Neural cell (in vitro differentiated cells): ENCODE measurements at regions not wholly inside any gene's neighbourhood (a gene's known extent, or its start where the extent isn't known, plus 50 kb on each side); places are given as distances from the start of the nearest gene placed in this dataset.

Source experiments
- EZH2 ChIP-seq: fragments of 200-600, 300-800 bp; shearing (Covaris generic), sonication (generic); IDR thresholded peaks from 2 replicates; pipeline ENCODE4 v1.6.1; 2014; ENCODE audit warnings: antibody characterized with exemption, low read length, borderline replicate concordance, mild to moderate bottlenecking; ENCODE audit not compliant: insufficient read depth, poor library complexity, severe bottlenecking
- POLR2AphosphoS5 ChIP-seq: IDR thresholded peaks from 2 replicates; pipeline ENCODE4 v1.6.1; 2012
- TF ChIP-seq, protein P1 (sequence below): IDR thresholded peaks from 2 replicates; pipeline ENCODE4 v1.6.1; 2012; ENCODE audit warnings: borderline replicate concordance
- TF ChIP-seq, protein P2 (sequence below): fragments of 450-650 bp; IDR thresholded peaks from 2 replicates; pipeline ENCODE4 v1.5.1; 2014; ENCODE audit warnings: antibody characterized with exemption, mild to moderate bottlenecking, moderate library complexity; ENCODE audit not compliant: poor library complexity, severe bottlenecking

DNA sequence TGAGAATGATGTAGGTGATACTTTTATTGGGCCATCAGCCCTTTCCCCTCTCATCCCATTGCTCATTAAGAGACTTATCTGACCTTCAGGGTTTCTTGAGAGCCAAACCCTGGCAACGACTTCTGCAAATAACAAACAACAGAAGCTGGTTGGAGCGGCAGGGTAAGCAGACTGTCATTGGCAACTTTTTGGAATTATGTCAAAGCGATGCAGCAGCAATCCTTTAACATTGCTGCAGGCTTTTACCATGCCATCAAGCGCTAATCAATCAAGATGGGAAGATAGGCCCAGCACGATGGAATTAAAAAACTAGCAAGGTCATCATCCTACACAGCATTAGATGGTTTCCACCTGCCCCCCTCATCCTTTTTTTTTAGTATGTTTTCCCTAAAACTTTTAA, 406.1 kb upstream of the PDE3A start:
- TF ChIP-seq, protein P1, sequence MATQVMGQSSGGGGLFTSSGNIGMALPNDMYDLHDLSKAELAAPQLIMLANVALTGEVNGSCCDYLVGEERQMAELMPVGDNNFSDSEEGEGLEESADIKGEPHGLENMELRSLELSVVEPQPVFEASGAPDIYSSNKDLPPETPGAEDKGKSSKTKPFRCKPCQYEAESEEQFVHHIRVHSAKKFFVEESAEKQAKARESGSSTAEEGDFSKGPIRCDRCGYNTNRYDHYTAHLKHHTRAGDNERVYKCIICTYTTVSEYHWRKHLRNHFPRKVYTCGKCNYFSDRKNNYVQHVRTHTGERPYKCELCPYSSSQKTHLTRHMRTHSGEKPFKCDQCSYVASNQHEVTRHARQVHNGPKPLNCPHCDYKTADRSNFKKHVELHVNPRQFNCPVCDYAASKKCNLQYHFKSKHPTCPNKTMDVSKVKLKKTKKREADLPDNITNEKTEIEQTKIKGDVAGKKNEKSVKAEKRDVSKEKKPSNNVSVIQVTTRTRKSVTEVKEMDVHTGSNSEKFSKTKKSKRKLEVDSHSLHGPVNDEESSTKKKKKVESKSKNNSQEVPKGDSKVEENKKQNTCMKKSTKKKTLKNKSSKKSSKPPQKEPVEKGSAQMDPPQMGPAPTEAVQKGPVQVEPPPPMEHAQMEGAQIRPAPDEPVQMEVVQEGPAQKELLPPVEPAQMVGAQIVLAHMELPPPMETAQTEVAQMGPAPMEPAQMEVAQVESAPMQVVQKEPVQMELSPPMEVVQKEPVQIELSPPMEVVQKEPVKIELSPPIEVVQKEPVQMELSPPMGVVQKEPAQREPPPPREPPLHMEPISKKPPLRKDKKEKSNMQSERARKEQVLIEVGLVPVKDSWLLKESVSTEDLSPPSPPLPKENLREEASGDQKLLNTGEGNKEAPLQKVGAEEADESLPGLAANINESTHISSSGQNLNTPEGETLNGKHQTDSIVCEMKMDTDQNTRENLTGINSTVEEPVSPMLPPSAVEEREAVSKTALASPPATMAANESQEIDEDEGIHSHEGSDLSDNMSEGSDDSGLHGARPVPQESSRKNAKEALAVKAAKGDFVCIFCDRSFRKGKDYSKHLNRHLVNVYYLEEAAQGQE = no peak
- TF ChIP-seq, protein P2, sequence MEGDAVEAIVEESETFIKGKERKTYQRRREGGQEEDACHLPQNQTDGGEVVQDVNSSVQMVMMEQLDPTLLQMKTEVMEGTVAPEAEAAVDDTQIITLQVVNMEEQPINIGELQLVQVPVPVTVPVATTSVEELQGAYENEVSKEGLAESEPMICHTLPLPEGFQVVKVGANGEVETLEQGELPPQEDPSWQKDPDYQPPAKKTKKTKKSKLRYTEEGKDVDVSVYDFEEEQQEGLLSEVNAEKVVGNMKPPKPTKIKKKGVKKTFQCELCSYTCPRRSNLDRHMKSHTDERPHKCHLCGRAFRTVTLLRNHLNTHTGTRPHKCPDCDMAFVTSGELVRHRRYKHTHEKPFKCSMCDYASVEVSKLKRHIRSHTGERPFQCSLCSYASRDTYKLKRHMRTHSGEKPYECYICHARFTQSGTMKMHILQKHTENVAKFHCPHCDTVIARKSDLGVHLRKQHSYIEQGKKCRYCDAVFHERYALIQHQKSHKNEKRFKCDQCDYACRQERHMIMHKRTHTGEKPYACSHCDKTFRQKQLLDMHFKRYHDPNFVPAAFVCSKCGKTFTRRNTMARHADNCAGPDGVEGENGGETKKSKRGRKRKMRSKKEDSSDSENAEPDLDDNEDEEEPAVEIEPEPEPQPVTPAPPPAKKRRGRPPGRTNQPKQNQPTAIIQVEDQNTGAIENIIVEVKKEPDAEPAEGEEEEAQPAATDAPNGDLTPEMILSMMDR = no peak
- TF ChIP-seq EZH2 (no peak), POLR2AphosphoS5 (no peak)
